COR-L47 (cell line): ENCODE measurements at regions not wholly inside any gene's neighbourhood (a gene's known extent, or its start where the extent isn't known, plus 50 kb on each side); places are given as distances from the start of the nearest gene placed in this dataset.

Experiments
- DNase-seq: peaks from one replicate; lab custom pipeline; 2025; lab: John Stamatoyannopoulos, UW

GRCh38 chr20:24815931-24816330 is 133.1 kb upstream of the CST7 start:
- DNase-seq: no peak

- DNase-seq: no peak
These were observed 132.6 kb upstream of the CST7 start for GRCh38 chr20:24816431-24816830.

- DNase-seq: no peak
These were observed 132.2 kb upstream of the CST7 start for GRCh38 chr20:24816907-24817306.

- DNase-seq: no peak
These were observed 131.7 kb upstream of the CST7 start for GRCh38 chr20:24817351-24817750.

DNA sequence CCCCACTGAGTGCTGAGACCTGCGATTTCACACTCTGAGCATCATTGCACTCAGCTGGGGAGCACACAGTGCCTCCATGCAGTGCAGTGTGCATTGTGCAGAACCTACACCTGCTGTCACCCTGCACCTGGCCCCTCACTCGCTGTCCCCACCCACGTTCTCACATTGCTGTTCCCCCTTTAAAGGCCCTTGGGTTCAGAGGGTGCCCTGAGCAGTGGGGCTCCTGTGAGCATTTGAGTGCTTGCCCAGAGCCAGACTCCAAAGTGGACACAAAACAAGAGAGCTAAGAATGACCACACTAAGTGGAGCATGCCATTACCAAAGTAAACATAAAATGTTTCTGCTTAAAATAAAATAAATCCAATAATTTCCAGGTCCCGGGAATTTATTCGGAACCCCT is 131.0 kb upstream of the CST7 start:
- DNase-seq: no peak

DNA sequence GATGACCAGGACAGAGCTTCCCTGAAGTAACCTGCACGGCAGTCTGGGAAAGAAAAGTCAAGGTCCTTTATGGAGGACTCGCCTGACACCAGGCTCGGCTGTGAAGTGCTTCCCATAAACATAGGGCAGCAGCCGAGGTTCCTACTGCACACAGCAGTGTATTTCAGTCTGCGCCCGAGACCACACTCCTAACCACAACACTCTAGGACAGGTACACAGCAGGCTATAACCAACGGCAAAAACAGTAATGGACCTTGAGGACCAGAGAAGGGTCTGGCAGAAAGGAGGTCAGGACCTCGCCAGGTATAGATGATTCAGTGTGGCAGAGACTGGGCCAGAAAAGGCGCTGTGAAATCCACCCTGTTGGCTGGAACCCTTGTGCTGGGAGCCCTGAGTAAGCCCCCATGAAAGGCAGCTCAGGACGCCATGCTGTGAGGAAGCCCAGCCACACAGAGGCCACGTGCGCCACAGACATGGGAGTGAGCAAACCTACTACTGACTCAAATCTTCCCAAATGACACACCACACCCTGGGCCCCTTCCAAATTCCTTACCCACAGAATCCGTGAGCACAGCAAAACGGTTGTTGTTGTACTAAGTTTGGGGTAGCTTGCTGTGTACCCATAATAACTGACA is 129.6 kb upstream of the CST7 start:
- DNase-seq: no peak

DNA sequence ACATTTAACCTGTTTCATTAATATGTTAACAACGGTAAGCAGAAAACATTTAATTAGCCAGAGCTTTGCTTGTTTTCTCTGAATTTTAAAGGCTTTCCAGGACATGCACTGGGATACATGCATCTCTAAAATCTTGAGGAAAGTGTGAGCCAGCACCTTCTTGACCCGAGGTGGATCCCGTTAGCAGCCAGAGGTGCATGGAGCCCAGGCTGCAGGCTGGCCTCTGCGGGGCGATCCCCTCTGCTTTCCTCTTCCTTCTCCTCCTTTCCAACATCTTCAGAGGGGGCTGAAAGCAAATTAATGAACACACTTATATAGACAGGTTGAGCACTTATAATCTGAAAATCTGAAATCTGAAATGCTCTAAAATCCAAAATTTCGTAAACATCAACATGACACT is 128.7 kb upstream of the CST7 start:
- no peak for DNase-seq

- DNase-seq: no peak
These were observed 127.7 kb upstream of the CST7 start for GRCh38 chr20:24821391-24821790.

GRCh38 chr20:24823176-24823784 is 125.8 kb upstream of the CST7 start:
- no peak for DNase-seq

- no peak for DNase-seq
These were observed 124.9 kb upstream of the CST7 start for GRCh38 chr20:24823989-24824693.

GRCh38 chr20:24825591-24825990 is 123.5 kb upstream of the CST7 start:
- DNase-seq: no peak

- no peak for DNase-seq
These were observed 121.3 kb upstream of the CST7 start for GRCh38 chr20:24827603-24828295.

DNA sequence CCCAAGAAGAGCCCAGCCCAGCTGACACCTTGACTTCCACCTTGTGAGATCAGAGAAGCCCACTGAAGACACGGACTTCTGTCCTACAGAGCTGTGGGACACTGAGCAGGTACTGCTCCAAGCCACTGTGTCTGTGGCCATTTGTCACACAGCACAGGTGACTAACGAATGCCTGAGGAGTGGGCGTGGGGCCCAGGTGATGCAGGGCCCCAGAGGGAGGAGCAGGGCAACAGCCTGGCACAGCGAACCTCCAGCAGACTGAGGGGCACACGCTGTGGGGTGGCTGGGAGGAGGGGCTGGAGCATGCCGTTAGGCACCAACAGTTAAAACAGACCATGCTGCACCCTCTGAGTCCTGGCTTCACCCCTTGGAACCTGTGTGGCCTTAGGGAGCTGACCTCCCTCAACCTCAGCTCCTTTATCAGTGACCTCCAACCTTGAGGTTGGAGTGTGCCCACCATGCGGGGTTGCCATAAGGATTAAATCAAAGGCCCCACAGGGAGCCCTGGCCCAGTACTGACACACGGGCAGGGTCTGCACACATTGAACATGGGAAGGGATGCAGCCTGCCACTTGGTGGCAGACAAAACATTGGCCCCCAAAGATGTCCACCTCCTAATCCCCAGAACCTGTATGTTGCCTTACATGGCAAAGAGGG is 119.9 kb upstream of the CST7 start:
- DNase-seq: no peak

DNA sequence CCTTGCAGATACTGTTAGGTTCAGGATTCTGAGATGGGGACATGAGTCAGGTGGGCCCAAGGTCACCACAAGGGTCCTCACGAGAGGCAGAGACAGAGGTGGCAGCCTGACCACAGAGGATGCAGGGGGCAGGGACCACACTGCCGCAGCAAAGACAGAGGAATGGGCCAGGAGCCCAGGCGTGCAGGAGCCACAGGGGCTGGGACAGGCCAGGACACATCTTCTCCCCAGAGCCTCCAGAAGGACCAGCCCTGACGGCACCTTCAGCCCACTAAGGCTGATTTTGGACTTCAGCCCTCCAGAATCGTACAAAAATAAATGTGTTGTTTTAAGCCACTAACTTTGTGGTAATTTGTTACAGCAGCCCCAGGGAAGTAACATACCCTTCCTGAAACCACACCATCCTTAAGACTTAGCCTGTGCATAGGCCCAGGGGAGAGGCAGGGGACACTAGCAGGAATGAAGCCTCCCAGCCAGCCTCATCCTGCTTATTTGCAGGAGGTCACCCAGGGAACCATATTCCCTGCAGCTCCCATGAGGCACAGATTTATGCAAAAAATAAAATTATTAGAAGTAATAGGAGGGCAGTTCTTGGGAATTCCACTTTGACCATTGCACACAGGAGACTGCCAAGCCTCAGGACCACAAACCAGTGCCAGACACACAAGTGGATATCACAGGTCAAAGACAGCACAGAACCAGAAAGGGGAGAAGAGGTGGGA is 119.3 kb upstream of the CST7 start:
- no peak for DNase-seq

DNA sequence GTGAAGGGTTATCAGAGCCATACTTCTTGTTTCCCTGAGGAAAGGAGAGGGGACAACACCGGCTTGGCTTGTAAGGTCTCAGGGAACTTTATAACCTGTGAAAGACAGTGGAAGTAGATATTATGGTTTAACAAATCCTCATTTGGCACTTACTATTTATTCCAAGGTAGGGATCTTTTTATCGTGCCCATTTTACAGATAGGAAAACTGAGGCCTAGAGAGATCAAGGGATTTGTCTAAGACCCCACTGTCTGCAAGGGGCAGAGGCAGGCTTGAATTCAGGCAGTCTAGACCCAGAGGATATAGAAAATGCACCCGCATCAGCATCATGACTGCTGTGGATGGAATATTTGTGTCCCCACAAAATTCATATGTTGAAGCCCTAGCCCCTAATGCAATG is 118.4 kb upstream of the CST7 start:
- no peak for DNase-seq

- no peak for DNase-seq
These were observed 117.8 kb upstream of the CST7 start for GRCh38 chr20:24831232-24831631.

DNA sequence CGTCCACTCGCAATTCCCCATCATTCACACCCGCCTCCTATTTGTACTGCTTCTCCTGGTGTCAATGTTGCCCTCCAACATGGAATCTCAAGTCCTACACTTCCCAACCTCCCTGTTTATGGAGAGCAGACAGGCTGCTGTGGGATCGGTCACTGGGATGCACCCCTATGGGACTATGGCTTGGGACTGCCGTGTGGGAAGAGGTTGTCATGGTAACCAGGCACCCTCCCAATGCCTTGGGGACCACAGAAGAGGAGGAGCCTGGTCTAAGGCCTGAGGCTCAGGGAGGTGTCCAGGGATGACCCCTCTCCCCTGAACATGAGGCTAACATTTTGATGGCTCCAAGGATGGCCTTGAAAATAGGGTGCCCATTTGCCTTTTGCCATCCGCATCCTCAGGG is 116.6 kb upstream of the CST7 start:
- DNase-seq: no peak

GRCh38 chr20:24833592-24833991 is 115.5 kb upstream of the CST7 start:
- no peak for DNase-seq

GRCh38 chr20:24834310-24834709 is 114.8 kb upstream of the CST7 start:
- no peak for DNase-seq

DNA sequence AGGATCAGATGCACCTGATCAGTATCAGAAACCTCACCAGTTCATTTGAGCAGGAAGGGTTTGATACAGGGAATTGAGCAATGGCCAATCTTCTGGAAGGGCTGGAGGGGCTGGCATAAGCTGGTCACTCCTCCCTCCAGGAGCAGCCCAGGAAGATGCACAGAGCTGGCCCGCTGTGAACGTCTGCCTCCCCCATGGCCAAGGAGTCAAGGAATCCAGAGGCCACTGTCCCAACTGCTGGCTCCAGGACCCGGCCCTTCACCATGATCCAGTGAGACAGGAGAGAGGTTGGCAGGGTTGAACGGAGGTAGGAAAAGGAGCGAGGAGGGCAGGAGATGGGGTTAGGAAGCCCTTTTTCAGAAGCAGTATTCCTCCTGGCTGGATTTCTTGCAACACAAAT is 113.9 kb upstream of the CST7 start:
- DNase-seq: no peak

GRCh38 chr20:24836041-24836533 is 113.0 kb upstream of the CST7 start:
- DNase-seq: no peak
